OCI-LY3 (cell line): ENCODE measurements at regions not wholly inside any gene's neighbourhood (a gene's known extent, or its start where the extent isn't known, plus 50 kb on each side); places are given as distances from the start of the nearest gene placed in this dataset.

ENCODE experiments used
- EZH2phosphoT487 ChIP-seq: fragments of 200-600 bp; shearing (Covaris generic); IDR thresholded peaks from 2 replicates; pipeline ENCODE4 v1.6.1; 2018; ENCODE audit warnings: antibody characterized with exemption, mixed run types, low read depth
- TF ChIP-seq, protein P1 (sequence below): fragments of 200-600, 300-600 bp; sonication (generic); IDR thresholded peaks from 2 replicates; pipeline ENCODE4 v1.5.1; 2014; ENCODE audit warnings: antibody characterized with exemption, low read length, low read depth

DNA sequence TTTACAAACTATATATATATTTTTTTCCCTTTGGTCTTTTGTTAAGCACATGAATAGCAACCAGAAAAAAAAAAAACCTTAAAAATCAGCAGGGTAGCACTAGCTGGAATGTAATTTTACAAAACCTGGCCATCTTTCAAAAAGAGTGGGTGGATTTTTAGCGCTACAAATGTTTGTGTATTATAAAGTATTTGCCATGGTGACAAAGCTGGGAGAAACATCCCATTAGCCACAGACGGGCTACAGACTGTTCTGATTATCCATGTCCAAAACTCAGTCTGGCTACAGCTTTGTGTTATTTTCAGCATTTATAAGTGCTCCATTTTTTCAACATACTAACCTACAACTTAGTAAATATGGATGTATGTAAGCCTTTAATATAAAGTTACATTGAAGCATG, 249.5 kb upstream of the TANK start:
- TF ChIP-seq, protein P1, sequence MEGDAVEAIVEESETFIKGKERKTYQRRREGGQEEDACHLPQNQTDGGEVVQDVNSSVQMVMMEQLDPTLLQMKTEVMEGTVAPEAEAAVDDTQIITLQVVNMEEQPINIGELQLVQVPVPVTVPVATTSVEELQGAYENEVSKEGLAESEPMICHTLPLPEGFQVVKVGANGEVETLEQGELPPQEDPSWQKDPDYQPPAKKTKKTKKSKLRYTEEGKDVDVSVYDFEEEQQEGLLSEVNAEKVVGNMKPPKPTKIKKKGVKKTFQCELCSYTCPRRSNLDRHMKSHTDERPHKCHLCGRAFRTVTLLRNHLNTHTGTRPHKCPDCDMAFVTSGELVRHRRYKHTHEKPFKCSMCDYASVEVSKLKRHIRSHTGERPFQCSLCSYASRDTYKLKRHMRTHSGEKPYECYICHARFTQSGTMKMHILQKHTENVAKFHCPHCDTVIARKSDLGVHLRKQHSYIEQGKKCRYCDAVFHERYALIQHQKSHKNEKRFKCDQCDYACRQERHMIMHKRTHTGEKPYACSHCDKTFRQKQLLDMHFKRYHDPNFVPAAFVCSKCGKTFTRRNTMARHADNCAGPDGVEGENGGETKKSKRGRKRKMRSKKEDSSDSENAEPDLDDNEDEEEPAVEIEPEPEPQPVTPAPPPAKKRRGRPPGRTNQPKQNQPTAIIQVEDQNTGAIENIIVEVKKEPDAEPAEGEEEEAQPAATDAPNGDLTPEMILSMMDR = no peak
- TF ChIP-seq EZH2phosphoT487 = no peak
